Left lung (tissue), 4 donors: ENCODE measurements at regions not wholly inside any gene's neighbourhood (a gene's known extent, or its start where the extent isn't known, plus 50 kb on each side); places are given as distances from the start of the nearest gene placed in this dataset.
"Not testable (repeated sequence)": the region's sequence is repeated elsewhere in the genome, so short reads cannot be mapped to it uniquely, and the experiment has no call there.

Experiments
- ATAC-seq: fragments of 200-7000 bp; cut with Tn5 transposase; one replicate; pipeline ENCODE4 v1.9.1; 2020; ENCODE audit warnings: moderate library complexity
- DNase-seq, 4 donors: peaks; one replicate each; pipeline ENCODE4 v3.0.0-alpha.2; 2013 to 2020
- H3K27ac ChIP-seq, 2 donors: fragments of 200-600 bp; sonication (generic) in 1 of 2; one replicate each; pipeline versions ENCODE4 v1.5.0 to v1.8.0; 2020 to 2021
- H3K27me3 ChIP-seq, 2 donors: fragments of 200-600 bp; sonication (generic) in 1 of 2; one replicate each; pipeline versions ENCODE4 v1.5.0 to v1.8.0; 2020 to 2021
- H3K36me3 ChIP-seq, 2 donors: fragments of 200-600 bp; sonication (generic) in 1 of 2; one replicate each; pipeline versions ENCODE4 v1.5.0 to v1.8.0; 2020 to 2021
- H3K4me1 ChIP-seq, 2 donors: fragments of 200-600 bp; one replicate each; pipeline ENCODE4 v1.8.0; 2021
- H3K4me3 ChIP-seq, 2 donors: fragments of 200-600 bp; sonication (generic) in 1 of 2; one replicate each; pipeline versions ENCODE4 v1.5.0 to v1.8.0; 2020 to 2021; ENCODE audit warnings: mild to moderate bottlenecking in 1 of 2
- H3K9me3 ChIP-seq, 2 donors: fragments of 200-600 bp; sonication (generic) in 1 of 2; one replicate each; pipeline versions ENCODE4 v1.5.0 to v1.8.0; 2020 to 2021
- intact Hi-C, 2 donors: fragments of 100-400 bp; cut with DNase I; formaldehyde crosslinking; loops; one replicate each; pipeline versions ENCODE4 v1.11.2 to v1.14.2; 2022
- TF ChIP-seq, protein P1 (sequence below), 2 donors: fragments of 200-600 bp; sonication (generic) in 1 of 2; IDR thresholded peaks; one replicate each; pipeline versions ENCODE4 v1.5.0 to v1.8.0; 2021; ENCODE audit warnings: antibody characterized with exemption in 2 of 2
- donor health status: DM: no; HTN: yes; CAD: no.
- donor health status: DM: no; HTN: no; CAD: no.

DNA sequence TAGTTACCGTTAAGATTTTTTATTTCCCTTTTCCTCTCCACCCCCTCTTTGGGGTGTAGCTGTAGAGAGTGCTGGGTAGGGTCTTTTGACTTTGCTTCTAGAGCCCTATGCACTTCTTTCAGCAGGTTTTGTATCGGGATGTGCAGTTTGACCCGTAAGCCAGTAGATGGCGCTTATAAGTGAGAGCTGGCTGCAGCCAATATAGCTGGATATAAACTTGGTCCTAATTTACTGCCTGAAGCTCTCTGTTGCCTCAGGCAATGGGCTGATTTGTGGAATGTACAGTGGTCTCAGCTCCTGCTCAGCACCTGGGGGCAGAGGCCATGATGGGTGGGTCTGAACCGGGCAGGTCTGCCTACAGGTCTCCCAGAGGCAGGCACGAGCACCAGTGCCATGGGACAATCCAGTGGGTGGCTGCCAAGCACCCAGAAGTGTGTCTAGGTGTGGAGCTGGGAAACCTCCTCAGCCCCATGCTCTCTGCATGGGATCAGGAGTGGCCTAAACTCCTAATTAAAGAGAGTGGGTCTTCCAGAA lies 146.5 kb downstream of the SPANXN1 start:
- Histone ChIP-seq H3K36me3 (no peaks in the 10 kb centered on the region), H3K27me3 (no peaks in the 10 kb centered on the region), H3K4me3 (no peak overlapping the region), H3K4me1 (no peaks in the 10 kb centered on the region), H3K9me3 (no peaks in the 10 kb centered on the region), H3K27ac (no peak overlapping the region)
- intact Hi-C loops = no loop called here
- DNase-seq (no peak), ATAC-seq (no peak)
- TF ChIP-seq, protein P1, sequence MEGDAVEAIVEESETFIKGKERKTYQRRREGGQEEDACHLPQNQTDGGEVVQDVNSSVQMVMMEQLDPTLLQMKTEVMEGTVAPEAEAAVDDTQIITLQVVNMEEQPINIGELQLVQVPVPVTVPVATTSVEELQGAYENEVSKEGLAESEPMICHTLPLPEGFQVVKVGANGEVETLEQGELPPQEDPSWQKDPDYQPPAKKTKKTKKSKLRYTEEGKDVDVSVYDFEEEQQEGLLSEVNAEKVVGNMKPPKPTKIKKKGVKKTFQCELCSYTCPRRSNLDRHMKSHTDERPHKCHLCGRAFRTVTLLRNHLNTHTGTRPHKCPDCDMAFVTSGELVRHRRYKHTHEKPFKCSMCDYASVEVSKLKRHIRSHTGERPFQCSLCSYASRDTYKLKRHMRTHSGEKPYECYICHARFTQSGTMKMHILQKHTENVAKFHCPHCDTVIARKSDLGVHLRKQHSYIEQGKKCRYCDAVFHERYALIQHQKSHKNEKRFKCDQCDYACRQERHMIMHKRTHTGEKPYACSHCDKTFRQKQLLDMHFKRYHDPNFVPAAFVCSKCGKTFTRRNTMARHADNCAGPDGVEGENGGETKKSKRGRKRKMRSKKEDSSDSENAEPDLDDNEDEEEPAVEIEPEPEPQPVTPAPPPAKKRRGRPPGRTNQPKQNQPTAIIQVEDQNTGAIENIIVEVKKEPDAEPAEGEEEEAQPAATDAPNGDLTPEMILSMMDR (IDR thresholded peaks at IDR 0.05) = peak in 1 of 2 donors; percentile 17

DNA sequence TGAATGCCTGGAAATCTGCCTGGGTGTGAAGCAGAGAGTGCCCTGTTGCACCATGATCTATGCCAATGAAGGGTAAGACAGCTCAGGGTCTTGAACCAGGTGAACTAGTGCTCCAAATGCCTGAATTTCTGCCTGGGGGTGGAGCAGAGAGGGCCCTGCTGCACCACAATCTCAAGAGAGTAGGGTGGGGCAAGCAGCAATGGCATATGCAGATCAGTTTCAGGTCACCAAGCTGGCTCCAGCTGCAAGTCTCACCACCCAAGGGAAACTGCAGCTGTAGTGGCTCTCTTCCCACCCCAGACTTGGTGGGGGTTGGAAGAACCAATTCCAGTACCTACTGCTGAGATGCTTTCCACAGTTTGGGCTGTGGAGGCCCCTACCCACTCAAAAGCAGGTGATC lies 147.0 kb downstream of the SPANXN1 start:
- no peaks in the 10 kb centered on the region for H3K4me1 ChIP-seq
- no peak for ATAC-seq
- H3K4me3 ChIP-seq = no peak overlapping the region
- no peaks in the 10 kb centered on the region for H3K27me3 ChIP-seq
- no peak overlapping the region for H3K27ac ChIP-seq
- no peak for DNase-seq
- TF ChIP-seq, protein P1 (IDR thresholded peaks at IDR 0.05) = no peak
- intact Hi-C loops = no loop called here
- H3K9me3 ChIP-seq = no peaks in the 10 kb centered on the region
- no peaks in the 10 kb centered on the region for H3K36me3 ChIP-seq

DNA sequence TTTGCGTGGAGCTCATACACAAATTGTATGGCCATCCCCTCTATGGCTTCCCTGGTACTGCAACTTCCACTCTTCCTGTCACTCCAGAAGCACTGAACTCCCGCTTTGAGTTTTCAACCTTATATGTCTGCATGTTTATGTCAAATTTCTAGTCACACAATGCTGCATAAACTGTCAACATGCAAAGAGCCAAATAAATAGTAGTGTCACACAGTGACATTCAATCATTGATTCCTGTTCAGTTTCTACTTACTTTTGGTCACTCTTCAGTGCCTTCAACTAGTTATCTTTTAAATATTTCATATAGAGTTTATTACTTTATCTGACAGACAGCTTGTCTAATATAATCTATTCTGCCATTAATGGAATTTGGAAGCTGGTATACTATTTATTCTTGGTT lies 149.3 kb downstream of the SPANXN1 start:
- Histone ChIP-seq H3K4me3 (no peak overlapping the region), H3K4me1 (no peaks in the 10 kb centered on the region), H3K27ac (no peak overlapping the region), H3K9me3 (no peaks in the 10 kb centered on the region), H3K27me3 (no peaks in the 10 kb centered on the region), H3K36me3 (no peaks in the 10 kb centered on the region)
- intact Hi-C loops = no loop called here
- TF ChIP-seq, protein P1 (IDR thresholded peaks at IDR 0.05) = no peak
- ATAC-seq = no peak
- DNase-seq = no peak

DNA sequence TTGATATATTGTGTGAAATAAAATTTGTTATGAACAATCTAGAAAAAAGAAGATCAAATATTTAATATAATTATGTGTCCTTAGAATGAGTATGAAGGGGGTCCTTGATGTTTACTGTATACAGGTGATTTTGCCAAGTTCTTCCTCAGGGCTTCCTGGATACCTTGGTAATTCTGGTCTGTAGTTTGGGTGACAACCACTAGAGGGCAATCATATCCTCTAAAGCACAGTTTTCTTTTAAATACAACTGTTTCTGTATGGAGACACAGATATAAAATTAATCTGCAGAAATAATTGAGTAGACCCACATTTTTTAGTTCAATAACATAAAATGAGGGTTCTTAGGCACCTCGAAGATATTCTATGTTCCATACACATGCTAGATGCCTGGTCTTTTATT lies 157.7 kb downstream of the SPANXN1 start:
- Histone ChIP-seq H3K4me1 (no peaks in the 10 kb centered on the region), H3K4me3 (no peak overlapping the region), H3K27ac (no peak overlapping the region), H3K36me3 (no peaks in the 10 kb centered on the region), H3K9me3 (no peaks in the 10 kb centered on the region), H3K27me3 (no peaks in the 10 kb centered on the region)
- TF ChIP-seq, protein P1 (IDR thresholded peaks at IDR 0.05) = peak in 1 of 2 donors; percentile 73
- ATAC-seq (peak; percentile 49), DNase-seq (peak in 2 of 4 donors; percentile 4 to 19)
- intact Hi-C loops = no loop called here

DNA sequence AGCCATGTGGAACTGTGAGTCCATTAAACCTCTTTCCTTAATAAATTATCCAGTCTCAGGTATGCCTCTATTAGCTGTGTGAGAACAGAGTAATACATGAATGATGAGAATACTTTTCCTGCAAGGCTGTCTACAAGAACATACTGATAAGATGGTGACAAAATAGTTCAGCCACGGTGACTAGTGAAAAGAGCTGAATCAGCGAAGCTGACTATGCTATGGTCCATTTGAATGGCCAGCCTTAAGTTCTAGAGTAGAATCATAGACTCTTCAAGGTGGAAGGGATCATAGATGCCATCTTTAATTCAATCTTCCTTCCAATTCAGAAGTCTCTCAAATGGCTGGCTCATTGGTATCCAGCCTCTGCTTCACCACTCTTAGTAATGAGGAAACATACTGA lies 163.3 kb downstream of the SPANXN1 start:
- TF ChIP-seq, protein P1 (IDR thresholded peaks at IDR 0.05) = no peak
- Histone ChIP-seq H3K4me3 (no peak overlapping the region), H3K27me3 (no peaks in the 10 kb centered on the region), H3K4me1 (no peaks in the 10 kb centered on the region), H3K27ac (no peak overlapping the region), H3K36me3 (no peaks in the 10 kb centered on the region), H3K9me3 (no peaks in the 10 kb centered on the region)
- no peak for ATAC-seq
- intact Hi-C loops = no loop called here
- no peak for DNase-seq

DNA sequence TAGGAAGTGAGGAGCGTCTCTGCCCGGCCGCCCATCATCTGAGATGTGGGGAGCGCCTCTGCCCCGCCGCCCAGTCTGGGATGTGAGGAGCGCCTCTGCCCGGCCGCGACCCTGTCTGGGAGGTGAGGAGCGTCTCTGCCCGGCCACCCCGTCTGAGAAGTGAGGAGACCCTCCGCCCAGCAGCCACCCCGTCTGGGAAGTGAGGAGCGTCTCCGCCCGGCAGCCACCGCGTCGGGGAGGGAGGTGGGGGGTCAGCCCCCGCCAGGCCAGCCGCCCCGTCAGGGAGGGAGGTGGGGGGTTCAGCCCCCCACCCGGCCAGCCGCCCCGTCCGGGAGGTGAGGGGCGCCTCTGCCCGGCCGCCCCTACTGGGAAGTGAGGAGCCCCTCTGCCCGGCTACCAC lies 188.9 kb downstream of the SPANXN1 start:
- H3K4me1 ChIP-seq, H3K27me3 ChIP-seq, H3K36me3 ChIP-seq, intact Hi-C loops, DNase-seq, H3K9me3 ChIP-seq, ATAC-seq, H3K27ac ChIP-seq, H3K4me3 ChIP-seq: not testable (repeated sequence)
